HG03108 (cell line): ENCODE measurements at regions not wholly inside any gene's neighbourhood (a gene's known extent, or its start where the extent isn't known, plus 50 kb on each side); places are given as distances from the start of the nearest gene placed in this dataset.
"Not testable (repeated sequence)": the region's sequence is repeated elsewhere in the genome, so short reads cannot be mapped to it uniquely, and the experiment has no call there.

Experiments used
- ATAC-seq: cut with Tn5 transposase; IDR thresholded peaks from one replicate; pipeline ENCODE4 v1.9.1; 2021; ENCODE audit warnings: moderate library complexity; ENCODE audit not compliant: unreplicated experiment

DNA sequence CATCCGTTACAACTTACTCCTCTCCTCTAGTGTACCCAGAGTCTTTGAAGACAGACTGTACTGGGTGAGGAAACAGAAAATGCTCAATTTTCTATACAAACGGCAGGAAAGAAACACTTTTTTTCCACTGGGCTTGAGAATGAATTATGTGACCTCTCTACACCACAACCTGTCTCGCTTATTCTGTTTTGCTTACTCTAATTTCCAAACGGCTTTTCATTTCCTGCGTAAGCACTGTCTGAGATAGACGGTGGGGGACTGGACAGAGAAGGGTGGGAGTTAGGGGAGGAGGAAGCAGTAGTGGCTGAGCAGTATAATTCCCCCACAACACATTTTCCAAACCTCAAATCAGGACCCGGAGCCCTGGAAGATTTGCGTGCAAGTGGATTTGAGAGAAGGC is 191.4 kb upstream of the SDK2 start:
- no peak for ATAC-seq

DNA sequence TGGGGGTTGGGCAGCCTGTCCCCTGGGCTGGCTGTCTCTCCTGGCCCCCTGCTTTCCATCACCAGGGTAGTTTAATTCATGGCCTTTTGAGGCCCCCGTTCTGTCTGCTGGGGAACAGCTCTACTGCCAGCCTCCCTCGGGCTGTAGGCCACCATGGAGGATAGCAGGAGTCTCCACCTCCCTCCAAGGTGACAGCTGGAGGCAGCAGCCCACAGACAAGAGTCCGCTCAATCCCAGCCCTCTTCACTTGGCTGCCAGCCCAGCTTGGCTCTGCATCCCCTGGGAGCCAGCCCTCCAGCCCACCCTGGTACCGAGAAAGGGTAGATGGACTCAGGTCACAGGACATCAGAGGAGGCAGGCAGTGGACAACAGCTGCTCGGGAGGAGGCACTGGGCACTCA is 194.6 kb upstream of the SDK2 start:
- ATAC-seq = no peak

DNA sequence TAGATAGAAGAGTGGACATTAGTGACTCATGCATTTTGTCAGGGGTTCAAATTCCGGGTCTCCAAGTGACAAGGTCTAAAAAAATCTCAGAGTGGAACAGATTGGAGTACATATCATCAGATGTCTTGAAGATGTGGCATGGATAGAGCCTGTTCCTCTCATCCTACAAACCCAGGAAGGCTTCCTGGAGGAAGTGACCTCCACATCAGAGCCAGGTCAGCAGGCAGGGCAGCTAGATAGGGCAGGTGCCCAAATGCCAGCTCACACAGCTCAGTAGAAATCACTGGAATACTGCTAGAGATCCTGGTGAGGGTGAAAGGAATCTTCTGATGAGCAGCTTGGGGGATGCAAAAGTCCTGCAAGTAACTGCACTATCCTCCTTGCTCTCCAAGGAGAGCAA is 196.6 kb upstream of the SDK2 start:
- no peak for ATAC-seq

DNA sequence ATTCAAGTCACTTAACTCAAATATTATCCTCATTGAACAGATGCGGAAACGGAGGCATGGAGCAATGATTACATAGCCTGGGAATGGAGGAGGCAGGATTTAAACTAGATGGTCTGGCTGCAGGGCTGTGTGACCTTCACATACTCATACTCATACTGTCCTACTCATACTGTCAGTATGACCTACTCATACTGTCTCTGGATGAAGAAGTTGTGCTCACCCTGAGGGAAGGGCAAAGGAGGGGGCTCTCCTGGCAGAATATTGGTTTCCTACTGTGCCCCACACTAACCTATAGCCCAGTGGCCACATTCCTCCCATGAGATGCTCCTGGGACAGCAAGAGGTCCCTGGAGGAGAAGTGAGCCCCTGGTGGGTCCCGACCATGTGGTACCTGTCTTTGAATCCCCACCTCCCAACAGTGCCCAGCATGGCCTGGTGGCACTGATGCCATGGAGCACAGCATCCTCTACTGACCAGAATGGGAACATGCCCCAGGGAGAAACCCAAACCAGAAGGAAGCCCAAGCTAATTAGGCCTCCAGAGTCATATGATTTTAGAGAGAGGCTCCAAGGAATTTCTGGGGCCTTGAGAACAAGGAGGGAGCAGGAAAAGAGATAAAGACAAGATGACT is 197.3 kb upstream of the SDK2 start:
- no peak for ATAC-seq

DNA sequence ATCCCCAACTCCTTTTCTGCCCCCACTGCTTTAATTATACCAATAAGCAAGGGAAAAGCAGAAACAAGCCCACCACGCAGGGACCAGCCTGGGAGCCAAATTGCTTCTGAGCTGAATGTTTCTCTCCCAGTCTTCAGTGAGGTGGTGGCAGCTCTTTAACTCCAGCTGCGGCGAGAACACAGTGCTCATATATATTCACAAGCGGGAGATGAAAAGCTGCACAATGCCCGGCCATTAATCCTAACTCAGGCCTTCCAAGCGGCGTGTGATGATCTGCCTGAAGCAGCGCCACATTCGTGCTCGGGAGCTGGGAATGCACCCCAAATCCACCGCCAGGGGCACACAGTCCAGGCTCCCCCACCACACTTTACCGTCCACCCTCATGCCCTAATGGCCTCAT is 203.7 kb upstream of the SDK2 start:
- no peak for ATAC-seq

DNA sequence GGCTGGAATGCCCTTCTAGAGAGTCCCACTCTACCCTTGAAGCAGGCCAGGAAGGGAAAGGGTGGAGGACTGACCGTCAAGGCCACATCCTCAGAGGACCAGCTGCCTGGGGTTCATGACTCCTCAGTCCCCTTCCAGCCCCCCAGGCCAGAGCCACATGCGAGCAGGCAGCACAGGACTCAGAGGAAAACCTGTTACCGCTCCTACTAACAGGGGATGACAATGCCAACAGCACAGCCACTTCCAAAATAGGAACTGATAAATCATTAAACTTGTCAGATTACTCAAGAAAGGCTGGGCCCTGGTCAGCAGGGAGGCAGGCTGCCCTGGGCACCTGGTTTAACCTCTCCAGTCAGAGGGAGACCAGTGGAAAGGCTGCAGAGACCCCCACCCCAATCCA is 206.2 kb upstream of the SDK2 start:
- ATAC-seq = no peak

DNA sequence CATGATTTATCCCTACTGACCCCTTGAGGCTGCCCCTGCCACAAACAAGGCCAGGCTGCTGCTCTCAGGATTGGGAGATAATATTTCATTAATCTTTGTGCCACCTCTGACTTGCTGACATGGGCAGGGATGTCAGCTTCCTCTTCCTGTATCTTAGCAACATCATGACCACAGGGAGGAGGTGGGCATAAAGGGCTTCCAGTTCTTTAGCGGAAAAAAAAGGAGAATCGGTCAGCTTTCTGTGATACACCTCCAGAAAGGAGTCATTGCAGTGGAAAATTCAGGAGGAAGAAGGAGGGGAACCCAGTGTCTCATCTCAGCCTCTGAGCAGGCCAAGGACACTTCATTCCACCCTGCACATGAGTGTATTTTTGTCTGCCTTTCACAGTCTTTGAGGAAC is 206.8 kb upstream of the SDK2 start:
- ATAC-seq = no peak

DNA sequence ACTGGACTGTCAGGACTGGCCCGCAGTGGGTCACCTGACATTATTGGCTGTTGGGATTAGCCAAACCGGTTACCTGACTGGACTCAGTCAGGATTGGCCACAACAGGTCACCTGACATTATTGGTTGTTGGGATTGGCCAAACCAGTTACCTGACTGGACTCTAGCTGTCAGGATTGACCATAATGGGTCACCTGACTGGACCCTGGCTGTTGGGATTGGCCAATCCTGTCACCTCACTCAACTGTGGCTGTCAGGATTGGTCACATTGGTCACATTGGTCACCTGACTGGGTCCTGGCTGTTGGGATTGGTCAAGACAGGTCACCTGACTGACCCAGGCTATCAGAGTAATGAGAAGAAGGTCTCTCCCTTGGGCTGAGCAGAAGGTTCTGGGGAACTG is 207.7 kb upstream of the SDK2 start:
- no peak for ATAC-seq

DNA sequence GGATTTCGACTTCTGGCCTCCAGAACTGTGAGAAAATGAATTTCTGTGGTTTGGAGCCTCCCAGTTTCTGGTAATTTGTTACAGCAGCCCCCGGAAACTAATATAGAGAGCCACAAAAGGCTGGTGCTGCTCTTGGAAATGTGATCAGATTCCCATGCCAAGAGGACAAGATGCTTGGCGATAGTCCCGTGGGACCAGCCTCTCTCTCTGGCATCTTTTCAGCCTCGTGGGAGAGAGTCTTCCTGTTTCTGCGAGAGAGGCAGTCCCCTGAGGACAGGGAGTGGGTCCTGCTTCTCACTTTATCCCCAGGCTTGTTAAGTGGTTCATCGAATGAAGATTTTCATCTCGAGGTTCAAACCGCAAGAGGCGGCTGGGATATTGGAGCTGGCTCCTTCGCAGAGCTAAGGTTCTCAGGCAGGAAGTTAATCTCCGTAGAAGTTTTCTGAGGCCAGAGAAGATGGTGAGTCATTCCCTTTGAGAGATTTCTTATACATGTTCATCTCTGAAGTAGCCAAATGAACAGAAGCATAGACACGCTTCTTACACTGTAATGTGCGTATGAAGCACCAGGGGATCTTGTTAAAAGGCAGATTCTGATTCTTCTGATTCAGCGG is 211.6 kb upstream of the SDK2 start:
- no peak for ATAC-seq

DNA sequence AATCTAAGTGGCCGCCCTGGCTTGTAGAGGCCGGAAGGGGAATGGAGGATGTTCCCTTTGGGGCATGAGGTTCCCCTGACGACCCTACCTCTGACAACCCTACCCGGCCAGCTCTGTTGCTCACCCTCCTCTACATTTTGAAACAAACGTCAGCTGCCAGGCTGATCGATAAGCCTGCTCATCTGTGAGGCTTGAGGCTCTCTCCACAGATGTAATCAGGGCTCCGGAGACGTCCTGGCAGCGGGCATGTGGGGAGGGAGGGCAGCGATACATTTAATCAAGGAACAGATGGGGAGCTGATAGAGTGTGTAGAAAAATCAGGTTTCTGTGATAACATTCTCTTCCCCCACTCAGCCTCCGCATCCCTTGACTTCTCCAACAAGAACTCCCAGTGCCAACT is 212.3 kb upstream of the SDK2 start:
- ATAC-seq = no peak

DNA sequence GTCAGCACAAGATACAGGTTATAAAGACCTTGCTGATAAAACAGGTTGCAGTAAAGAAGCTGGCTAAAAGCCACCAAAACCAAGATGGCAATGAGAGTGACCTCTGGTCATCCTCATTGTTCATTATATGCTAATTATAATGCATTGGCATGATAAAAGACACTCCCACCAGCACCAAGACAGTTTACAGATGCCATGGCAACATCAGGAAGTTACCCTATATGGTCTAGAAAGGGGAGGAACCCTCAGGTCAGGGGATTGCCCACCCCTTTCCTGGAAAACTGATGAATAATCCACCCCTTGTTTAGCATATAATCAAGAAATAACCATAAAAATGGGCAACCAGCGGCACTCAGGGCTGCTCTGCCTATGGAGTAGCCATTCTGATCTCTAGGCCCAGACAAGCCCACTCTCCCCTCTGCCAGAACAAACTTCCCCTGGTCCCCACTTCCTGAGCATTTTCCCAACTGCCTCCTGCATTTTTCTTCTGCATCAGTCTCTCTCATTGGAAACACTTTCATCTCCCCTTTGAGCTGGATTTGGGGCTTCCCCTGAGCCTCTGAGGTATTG is 215.3 kb upstream of the SDK2 start:
- ATAC-seq = not testable (repeated sequence)

DNA sequence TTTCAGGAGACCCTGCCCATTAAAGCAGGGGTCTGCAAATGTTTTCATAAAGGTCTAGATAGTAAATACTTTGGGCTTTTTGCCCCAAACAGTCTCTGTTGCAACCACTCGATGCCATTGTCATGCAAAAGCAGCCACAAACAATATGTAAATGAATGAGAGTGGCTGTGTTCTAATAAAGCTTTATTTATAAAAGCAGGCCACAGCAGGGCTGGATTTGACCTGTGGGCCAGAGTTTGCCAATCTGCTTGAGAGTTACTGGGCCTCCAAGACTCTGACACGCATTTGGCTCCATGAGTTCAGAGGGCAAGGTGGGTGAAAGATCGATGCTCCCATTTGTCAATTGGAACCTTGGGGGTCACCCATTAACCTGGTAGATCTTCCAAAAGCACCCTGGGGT is 217.3 kb upstream of the SDK2 start:
- ATAC-seq = no peak

DNA sequence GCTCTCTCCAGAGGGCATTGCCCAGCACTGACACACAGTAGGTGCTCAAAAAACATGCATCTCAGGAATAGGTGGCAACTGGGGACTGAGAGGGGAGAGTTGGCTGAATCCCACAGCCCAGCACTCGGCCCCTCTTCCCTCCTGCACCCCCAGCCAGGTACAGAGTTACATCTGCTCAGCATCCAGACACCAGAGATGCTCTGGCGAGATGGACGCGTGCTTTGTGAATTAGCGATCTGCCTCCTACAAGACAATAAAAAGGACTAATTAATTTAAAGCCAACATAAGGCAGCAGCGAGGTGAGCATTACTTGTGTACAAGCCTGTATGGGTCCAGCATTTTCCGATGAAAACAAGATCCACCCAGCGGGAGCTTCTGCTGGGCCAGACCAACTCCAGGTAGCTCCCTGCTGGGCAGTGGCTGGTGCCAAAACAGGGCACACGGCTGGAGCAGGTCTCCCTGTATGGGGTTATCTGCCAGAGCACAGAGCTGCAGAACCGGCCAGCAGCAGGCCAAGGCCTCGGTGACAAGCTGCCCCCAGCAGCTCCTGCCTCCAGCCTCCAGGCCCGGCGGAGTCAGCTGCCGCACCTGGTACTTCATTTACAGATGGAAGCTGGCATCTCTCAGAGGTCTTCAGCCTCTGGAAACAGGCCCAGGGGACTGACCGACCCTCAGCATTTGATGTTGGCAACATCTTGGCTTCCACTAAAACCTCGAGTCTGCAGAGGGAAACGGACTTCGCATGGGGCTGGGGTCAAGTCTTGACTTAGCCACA is 219.7 kb upstream of the SDK2 start:
- ATAC-seq = no peak

DNA sequence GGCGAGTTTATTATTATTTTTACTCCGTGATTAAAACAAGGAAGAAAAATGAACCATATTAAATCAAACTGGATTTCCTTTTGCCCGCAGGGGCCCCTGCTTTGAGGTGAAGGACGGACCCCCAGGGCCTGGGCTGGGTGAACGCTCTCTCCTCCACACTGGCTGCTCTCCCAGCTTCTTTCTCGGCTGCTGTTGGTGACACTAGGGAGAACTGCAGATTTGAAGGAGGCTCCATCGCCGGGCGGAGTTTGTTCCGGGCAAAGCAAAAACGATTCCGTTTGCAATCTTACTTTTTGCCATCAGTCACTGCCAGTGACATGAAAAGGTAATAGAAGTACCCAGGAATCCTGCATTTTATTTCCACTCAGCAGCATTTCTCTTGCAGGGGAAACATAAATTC is 221.6 kb upstream of the SDK2 start:
- ATAC-seq = no peak

DNA sequence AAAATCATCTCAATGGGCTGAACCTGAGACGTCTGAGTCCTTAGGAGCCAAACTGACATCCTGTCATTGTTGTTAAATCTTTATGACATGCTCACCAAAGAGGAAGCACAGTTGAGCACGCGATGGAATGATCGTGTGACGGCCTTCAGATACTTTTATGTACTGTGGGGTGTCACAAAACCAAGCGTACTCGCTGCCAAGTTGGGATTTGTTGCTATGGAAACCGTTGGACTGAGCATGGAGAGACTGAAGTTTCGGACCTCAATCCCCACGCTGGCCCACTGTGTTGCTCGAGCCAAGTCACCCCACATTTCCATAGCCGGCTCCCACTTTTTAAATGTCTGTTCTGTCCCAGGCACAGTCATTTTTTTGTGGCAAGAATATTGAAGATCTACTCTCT is 222.8 kb upstream of the SDK2 start:
- ATAC-seq = no peak

DNA sequence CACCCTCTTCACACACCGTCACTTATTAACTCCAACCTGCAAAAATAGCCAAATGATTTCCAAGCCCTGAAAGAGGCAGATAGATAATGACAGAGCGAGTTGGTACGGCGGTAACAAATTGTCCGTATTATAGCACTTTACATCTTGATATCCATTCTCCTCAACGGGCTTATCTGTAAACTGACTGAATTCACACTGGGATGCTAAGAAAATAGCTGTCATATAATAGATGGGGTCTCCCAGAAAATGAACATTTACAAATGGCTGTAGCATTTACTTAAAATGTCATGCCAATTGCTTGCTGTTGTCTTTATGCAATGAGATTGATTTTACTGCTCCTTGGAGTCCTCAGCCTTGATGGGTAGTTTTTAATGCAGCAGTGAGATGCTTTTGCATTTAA is 225.8 kb upstream of the SDK2 start:
- no peak for ATAC-seq

DNA sequence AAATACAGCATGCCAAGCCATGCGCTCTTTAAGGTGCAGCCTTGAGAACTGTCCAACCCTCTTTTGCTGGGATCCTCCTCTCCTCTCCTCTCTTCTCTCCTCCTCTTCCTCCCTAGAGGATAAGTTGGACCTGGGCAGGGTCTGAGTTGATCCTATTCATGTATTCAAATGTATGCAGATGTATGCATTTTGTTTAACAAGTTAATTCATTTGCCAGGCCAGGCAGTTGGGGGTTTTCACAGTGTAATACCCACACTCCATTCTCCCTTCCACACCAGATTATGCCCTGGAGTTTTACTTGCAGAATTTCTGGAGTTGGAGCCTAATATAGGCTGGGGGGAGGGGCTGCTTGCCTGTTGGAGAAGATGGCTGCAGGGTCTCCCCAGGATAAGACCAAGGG is 226.2 kb upstream of the SDK2 start:
- no peak for ATAC-seq

DNA sequence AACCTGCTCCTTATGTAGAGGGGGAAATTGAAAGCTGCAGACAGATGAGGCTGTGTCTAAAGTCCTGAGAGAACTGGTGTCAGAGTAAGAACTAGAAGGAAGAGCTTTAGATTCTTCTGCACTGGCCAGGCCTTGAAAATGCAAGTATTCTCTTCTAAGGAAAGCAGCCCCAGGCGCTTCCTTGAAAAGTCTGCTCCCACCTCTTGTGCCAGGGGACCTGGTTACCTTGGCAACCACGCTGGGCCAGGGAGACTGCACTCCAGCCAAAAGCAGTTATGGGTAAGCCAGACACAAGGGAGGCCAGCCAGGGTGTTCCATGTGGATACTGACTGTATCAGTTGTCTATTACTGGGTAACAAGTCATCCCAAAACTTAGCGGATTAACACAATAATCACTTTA is 228.6 kb upstream of the SDK2 start:
- no peak for ATAC-seq

DNA sequence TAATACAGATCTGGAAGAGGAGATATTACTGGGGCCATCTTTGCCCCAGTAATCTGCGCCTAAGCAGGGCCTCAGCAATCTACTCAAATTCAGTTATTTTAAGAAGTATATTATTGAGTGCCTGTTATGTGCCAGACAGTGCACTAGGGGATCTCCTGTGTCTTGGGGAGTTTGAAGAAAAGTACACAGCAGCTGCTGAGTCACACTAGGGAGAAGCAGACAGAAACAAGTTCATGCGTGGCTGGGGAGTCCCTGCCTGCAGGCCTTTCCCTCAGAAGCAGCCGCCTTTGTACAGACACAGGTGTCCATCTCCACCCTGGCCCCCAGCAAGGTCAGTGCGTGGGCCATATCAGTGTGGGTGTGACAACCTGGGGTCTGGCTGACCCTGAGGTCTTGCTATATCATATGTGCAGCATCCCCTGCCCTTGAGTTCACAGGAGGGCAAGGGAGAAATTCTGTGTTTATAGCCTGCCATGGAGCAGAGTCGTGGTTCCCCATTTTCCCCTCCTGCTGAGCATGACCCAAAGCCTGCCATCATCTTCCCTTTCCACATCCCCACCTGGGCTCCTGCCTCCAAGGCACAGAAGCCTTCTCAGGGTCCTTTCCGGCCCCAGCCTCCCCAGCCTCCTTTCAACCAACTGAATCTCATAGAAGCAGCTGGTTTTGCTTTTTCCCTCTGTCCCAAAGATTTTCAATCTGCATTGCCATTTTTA is 229.9 kb upstream of the SDK2 start:
- no peak for ATAC-seq

DNA sequence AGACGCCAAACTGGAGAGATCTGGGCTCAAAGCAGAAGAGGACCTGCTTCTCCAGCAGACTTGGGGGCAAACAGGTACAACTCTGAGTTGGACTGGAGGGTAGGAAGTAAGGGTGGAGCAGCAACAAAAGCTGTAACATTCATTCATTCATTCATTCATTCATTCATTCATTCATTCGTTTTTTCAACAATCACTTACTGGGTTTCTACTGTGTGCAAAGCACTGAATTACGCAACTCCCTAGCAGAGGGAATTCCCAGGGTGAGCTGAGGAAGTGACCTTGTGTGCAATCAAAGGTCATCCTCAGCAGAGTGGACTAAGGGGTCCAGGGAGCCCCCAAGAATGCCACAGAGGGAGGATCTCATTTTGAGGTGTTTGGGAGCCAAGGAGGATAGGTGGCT is 231.1 kb upstream of the SDK2 start:
- ATAC-seq = no peak

DNA sequence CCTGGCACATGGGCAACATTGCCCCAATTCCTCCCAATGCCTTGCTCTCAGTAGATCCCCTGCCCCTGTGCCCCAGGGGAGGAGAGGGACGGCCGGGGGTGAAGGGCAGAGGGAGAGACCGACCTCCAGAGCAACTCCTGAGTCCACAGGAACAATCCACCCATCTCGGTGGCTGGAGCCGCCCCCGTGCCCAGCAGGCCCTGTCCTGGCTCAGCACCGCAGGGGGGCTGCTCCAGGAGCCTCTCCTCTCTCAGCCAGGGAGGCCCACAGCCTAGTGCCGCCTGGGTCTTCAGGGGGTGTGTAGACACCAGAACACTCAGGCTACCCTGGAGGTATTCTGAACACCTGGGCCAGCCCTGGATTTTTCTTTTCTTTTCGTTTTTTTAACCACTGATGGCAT is 233.7 kb upstream of the SDK2 start:
- no peak for ATAC-seq

DNA sequence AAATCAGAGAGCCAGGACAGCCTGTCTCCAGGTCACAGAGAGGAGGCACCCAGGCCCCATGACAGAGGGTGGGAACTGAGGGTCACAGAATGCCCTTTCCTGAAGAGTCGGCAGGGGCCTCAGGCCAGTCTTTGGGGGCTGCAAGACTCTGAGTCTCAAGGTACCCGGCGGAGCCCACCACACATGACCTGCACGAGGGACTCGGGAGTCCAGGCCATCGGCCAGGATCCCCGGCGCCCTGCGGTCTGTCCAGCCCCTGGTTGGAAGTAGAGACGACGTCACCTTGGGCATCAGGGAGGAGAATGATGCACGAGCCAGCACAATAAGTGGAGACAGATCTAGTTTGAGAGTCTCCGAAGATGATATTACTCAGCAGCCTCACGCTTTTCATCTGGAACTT is 234.7 kb upstream of the SDK2 start:
- ATAC-seq = no peak
